ENCODE measurements at regions not wholly inside any gene's neighbourhood (a gene's known extent, or its start where the extent isn't known, plus 50 kb on each side); places are given as distances from the start of the nearest gene placed in this dataset.

- no peak for TF ChIP-seq EZH2 (IDR thresholded peaks at IDR 0.05; ENCODE audit: insufficient read depth, poor library complexity, severe bottlenecking)
- no peak for TF ChIP-seq EZH2phosphoT487 (IDR thresholded peaks at IDR 0.05; ENCODE audit: insufficient read depth, low read depth)
Observed at GRCh38 chr20:5442101-5442500, 125.3 kb upstream of the PROKR2 start.
